ENCODE measurements at regions not wholly inside any gene's neighbourhood (a gene's known extent, or its start where the extent isn't known, plus 50 kb on each side); places are given as distances from the start of the nearest gene placed in this dataset.

DNA sequence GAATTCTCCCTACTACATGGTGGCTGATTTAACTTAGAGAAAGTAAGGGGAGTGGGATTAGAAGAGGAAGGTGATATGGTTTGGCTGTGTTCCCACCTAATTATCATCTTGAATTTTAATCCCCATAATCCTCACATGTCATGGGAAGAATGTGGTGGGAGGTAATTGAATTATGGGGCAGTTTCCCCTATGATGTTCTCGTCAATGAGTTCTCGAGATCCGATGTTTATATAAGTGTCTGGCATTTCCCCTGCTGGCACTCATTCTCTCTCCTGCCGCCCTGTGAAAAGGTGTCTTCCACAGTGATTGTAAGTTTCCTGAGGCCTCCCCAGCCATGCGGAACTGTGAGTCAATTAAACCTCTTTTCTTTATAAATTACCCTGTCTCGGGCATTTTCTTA, 169.3 kb downstream of the CASP12 start:
- no peak overlapping the region for H3K27ac ChIP-seq (ENCODE audit: extremely low read depth, low read depth, low read length)
- FAIRE-seq (no peak), ATAC-seq (no peak), DNase-seq (ENCODE audit: extremely low read depth in 1 of 4, low spot score in 3 of 4) (no peak)
- no peak for TF ChIP-seq PTRF (tag; IDR thresholded peaks at IDR 0.05)
- TF ChIP-seq NFXL1 (CRISPR knock-in tag; IDR thresholded peaks at IDR 0.05), result no peak
- TF ChIP-seq SIN3A (IDR thresholded peaks at IDR 0.05; ENCODE audit: borderline replicate concordance in 2 of 2, control insufficient read depth in 1 of 2, low read depth in 2 of 2, low read length in 2 of 2), result no peak
- TF ChIP-seq MLLT1 (IDR thresholded peaks at IDR 0.05), result no peak
- TF ChIP-seq ZBTB7A (IDR thresholded peaks at IDR 0.05; ENCODE audit: borderline replicate concordance, control insufficient read depth, low read depth, low read length), result no peak
- no peak for TF ChIP-seq VEZF1 (CRISPR knock-in tag; IDR thresholded peaks at IDR 0.05)
- no peak for TF ChIP-seq MEF2A (IDR thresholded peaks at IDR 0.05; ENCODE audit: control insufficient read depth, low read depth, low read length)
- TF ChIP-seq TFAM (CRISPR knock-in tag; conservative IDR thresholded peaks at IDR 0.05), result no peak
- TF ChIP-seq ZNF253 (CRISPR knock-in tag; conservative IDR thresholded peaks at IDR 0.05), result no peak
- no peak for TF ChIP-seq ZNF511 (CRISPR knock-in tag; IDR thresholded peaks at IDR 0.05)
- no peak for TF ChIP-seq ARID1B (IDR thresholded peaks at IDR 0.05)
- H3K79me2 ChIP-seq (ENCODE audit: control insufficient read depth, insufficient read depth, low read length), result no peaks in the 10 kb centered on the region
- H3K4me3 ChIP-seq, result no peak overlapping the region
- ChIA-PET CTCF (ENCODE audit: low intra/inter-chr PET ratio) (no interaction called here), POLR2A (no interaction called here)
- no peaks in the 10 kb centered on the region for H4K20me1 ChIP-seq (replicated peaks; ENCODE audit: control insufficient read depth, insufficient read depth, low read length)
- no TSS peak for BruUV-seq (replicated peaks)
- no peak overlapping the region for H3K4me2 ChIP-seq (ENCODE audit: insufficient read depth, low read length)
- H2AFZ ChIP-seq (ENCODE audit: low read depth, low read length), result no peak overlapping the region
- H3K9me3 ChIP-seq (replicated peaks; ENCODE audit: control insufficient read depth, insufficient read depth, low read depth, low read length), result no peaks in the 10 kb centered on the region
- no peaks in the 10 kb centered on the region for H3K27me3 ChIP-seq (ENCODE audit: control insufficient read depth in 2 of 2, insufficient read depth in 2 of 2, low read length in 2 of 2)
- H3K4me1 ChIP-seq (replicated peaks in 1 of 2; ENCODE audit: control insufficient read depth in 2 of 2, insufficient read depth in 2 of 2, low read length in 2 of 2), result no peaks in the 10 kb centered on the region
- intact Hi-C loops (cut with micrococcal nuclease) (no loop called here), in situ Hi-C loops (cut with MboI) (no loop called here)
- WGBS (ENCODE audit: insufficient coverage, low coverage, missing lambda C conversion rate), result 0% methylated on average over 6 of the region's 6 CpGs
- H3K9me1 ChIP-seq (ENCODE audit: control insufficient read depth, insufficient read depth, low read length), result no peaks in the 10 kb centered on the region
- no peak overlapping the region for H3K9ac ChIP-seq (ENCODE audit: insufficient read depth in 1 of 2, low read depth in 2 of 2, low read length in 2 of 2)
- no peaks in the 10 kb centered on the region for H3K36me3 ChIP-seq (ENCODE audit: control insufficient read depth, insufficient read depth, low read length)

All from K562 (cell line).